WERI-Rb-1 (cell line): ENCODE measurements at regions not wholly inside any gene's neighbourhood (a gene's known extent, or its start where the extent isn't known, plus 50 kb on each side); places are given as distances from the start of the nearest gene placed in this dataset.

ENCODE experiments used
- DNase-seq: peaks from one replicate; pipeline ENCODE4 v3.0.0-alpha.2; 2020
- H3K27ac ChIP-seq: fragments of 250-450 bp; sonication (Bioruptor Pico); 2 replicates; pipeline ENCODE4 v1.5.1; 2020; ENCODE audit warnings: mild to moderate bottlenecking, moderate library complexity
- H3K27me3 ChIP-seq: fragments of 250-450 bp; sonication (Bioruptor Pico); 2 replicates; pipeline ENCODE4 v1.5.1; 2021; ENCODE audit warnings: mild to moderate bottlenecking, low read depth, moderate library complexity; ENCODE audit not compliant: insufficient read depth, severe bottlenecking
- H3K36me3 ChIP-seq: fragments of 250-450 bp; sonication (Bioruptor Pico); 2 replicates; pipeline ENCODE4 v1.5.1; 2020; ENCODE audit warnings: mild to moderate bottlenecking, moderate library complexity
- H3K4me3 ChIP-seq: 2 replicates; pipeline ENCODE4 v1.5.1; 2011; ENCODE audit warnings: low read depth, mild to moderate bottlenecking, control low read depth, low read length
- H3K9me3 ChIP-seq: fragments of 250-450 bp; sonication (Bioruptor Pico); 2 replicates; pipeline ENCODE4 v1.5.1; 2021; ENCODE audit warnings: mild to moderate bottlenecking, moderate library complexity; ENCODE audit not compliant: severe bottlenecking
- CTCF ChIP-seq: IDR thresholded peaks from 2 replicates; pipeline ENCODE4 v1.5.1; 2011; ENCODE audit warnings: low read depth, mild to moderate bottlenecking, control low read depth, inconsistent platforms, low read length

- Histone ChIP-seq H3K9me3 (no peaks in the 10 kb centered on the region), H3K27me3 (no peaks in the 10 kb centered on the region)
These were observed 237.1 kb upstream of the FAM3C start for GRCh38 chr7:121633186-121633585.

GRCh38 chr7:121624958-121625357, 228.8 kb upstream of the FAM3C start:
- no peaks in the 10 kb centered on the region for H3K27me3 ChIP-seq
- no peak overlapping the region for H3K4me3 ChIP-seq
- H3K36me3 ChIP-seq = no peaks in the 10 kb centered on the region
- DNase-seq = no peak
- no peak for TF ChIP-seq CTCF
- H3K9me3 ChIP-seq = no peaks in the 10 kb centered on the region
- no peak overlapping the region for H3K27ac ChIP-seq

More at GRCh38 chr7:121633186-121633585, 237.1 kb upstream of the FAM3C start:
- H3K36me3 ChIP-seq = no peaks in the 10 kb centered on the region
- H3K27ac ChIP-seq = no peak overlapping the region
- no peak for TF ChIP-seq CTCF
- no peak for DNase-seq
- H3K4me3 ChIP-seq = no peak overlapping the region

- no peaks in the 10 kb centered on the region for H3K27me3 ChIP-seq
- H3K9me3 ChIP-seq = no peaks in the 10 kb centered on the region
- H3K36me3 ChIP-seq = no peaks in the 10 kb centered on the region
- H3K27ac ChIP-seq = no peak overlapping the region
- no peak for TF ChIP-seq CTCF
- no peak for DNase-seq
- no peak overlapping the region for H3K4me3 ChIP-seq
These were observed 227.2 kb upstream of the FAM3C start for GRCh38 chr7:121623130-121623872.

GRCh38 chr7:121621937-121622336, 225.8 kb upstream of the FAM3C start:
- no peak overlapping the region for H3K27ac ChIP-seq
- H3K27me3 ChIP-seq = no peaks in the 10 kb centered on the region
- no peaks in the 10 kb centered on the region for H3K36me3 ChIP-seq
- H3K9me3 ChIP-seq = no peaks in the 10 kb centered on the region
- no peak overlapping the region for H3K4me3 ChIP-seq
- TF ChIP-seq CTCF = no peak
- DNase-seq = no peak

- no peak for TF ChIP-seq CTCF
- no peak for DNase-seq
- Histone ChIP-seq H3K9me3 (no peaks in the 10 kb centered on the region), H3K36me3 (no peaks in the 10 kb centered on the region), H3K27ac (no peak overlapping the region), H3K27me3 (no peaks in the 10 kb centered on the region), H3K4me3 (no peak overlapping the region)
These were observed 225.0 kb upstream of the FAM3C start for GRCh38 chr7:121620953-121621606.
